Vagina (tissue), 2 donors: ENCODE measurements at regions not wholly inside any gene's neighbourhood (a gene's known extent, or its start where the extent isn't known, plus 50 kb on each side); places are given as distances from the start of the nearest gene placed in this dataset.
A peak's percentile ranks its signal among the peaks of the same experiment; 100 is the strongest.

ENCODE experiments used
- DNase-seq, 2 donors: peaks; one replicate each; pipeline ENCODE4 v3.0.0-alpha.2; 2017; ENCODE audit errors: extremely low spot score in 2 of 2
- H3K27ac ChIP-seq: fragments of 200-600 bp; sonication (generic); one replicate; pipeline ENCODE4 v1.5.1; 2019
- H3K27me3 ChIP-seq: fragments of 200-600 bp; sonication (generic); one replicate; pipeline ENCODE4 v1.5.1; 2019
- H3K36me3 ChIP-seq, 2 donors: fragments of 200-600 bp; sonication (generic); one replicate each; pipeline ENCODE4 v1.5.1; 2017 to 2019
- H3K4me1 ChIP-seq: fragments of 200-600 bp; sonication (generic); one replicate; pipeline ENCODE4 v1.5.1; 2019
- H3K4me3 ChIP-seq, 2 donors: fragments of 200-600 bp; sonication (generic); 1 replicate in 1 of 2; 2 replicates in 1 of 2; pipeline ENCODE4 v1.5.1; 2016 to 2019
- H3K9me3 ChIP-seq: fragments of 200-600 bp; sonication (generic); one replicate; pipeline ENCODE4 v1.5.1; 2019
- CTCF ChIP-seq, 3 experiments: fragments of 450-650 bp in 2 of 3; fragments of 200-600 bp in 1 of 3; sonication (generic) in 1 of 3; IDR thresholded peaks; one replicate each; pipeline ENCODE4 v1.5.1; 2017 to 2019; ENCODE audit warnings: antibody characterized with exemption in 3 of 3, mild to moderate bottlenecking in 2 of 3, moderate library complexity in 2 of 3
- POLR2A ChIP-seq, 2 donors: fragments of 450-650 bp; IDR thresholded peaks; one replicate each; pipeline ENCODE4 v1.6.1; 2017; ENCODE audit warnings: antibody characterized with exemption in 2 of 2, mild to moderate bottlenecking in 2 of 2, moderate library complexity in 2 of 2
- POLR2AphosphoS5 ChIP-seq, 2 donors: sonication (generic); formaldehyde crosslinking; IDR thresholded peaks; one replicate each; pipeline ENCODE4 v1.9.0; 2017; ENCODE audit warnings: antibody characterized with exemption in 2 of 2, mild to moderate bottlenecking in 2 of 2, low read depth in 1 of 2; ENCODE audit not compliant: insufficient read depth in 1 of 2
- intact Hi-C: fragments of 100-400 bp; cut with DNase I; formaldehyde crosslinking; loops from one replicate; pipeline ENCODE4 v1.15.1; 2023

GRCh38 chr10:61830846-61831273 is 70.6 kb upstream of the ARID5B start:
- TF ChIP-seq POLR2A (IDR thresholded peaks at IDR 0.05): no peak
- TF ChIP-seq CTCF (IDR thresholded peaks at IDR 0.05): no peak
- TF ChIP-seq POLR2AphosphoS5 (IDR thresholded peaks at IDR 0.05; ENCODE audit: insufficient read depth in 1 of 2, low read depth in 1 of 2): no peak
- no peaks in the 10 kb centered on the region for H3K9me3 ChIP-seq
- H3K27ac ChIP-seq: no peak overlapping the region
- H3K27me3 ChIP-seq: no peaks in the 10 kb centered on the region
- H3K4me3 ChIP-seq: no peak overlapping the region
- no peak for DNase-seq
- intact Hi-C loops: no loop called here
- H3K4me1 ChIP-seq: peaks cover 13% of the 10 kb centered on the region
- H3K36me3 ChIP-seq: no peaks in the 10 kb centered on the region

- Histone ChIP-seq H3K9me3 (no peaks in the 10 kb centered on the region), H3K4me3 (no peak overlapping the region), H3K4me1 (peaks cover 34% of the 10 kb centered on the region), H3K27ac (no peak overlapping the region), H3K27me3 (no peaks in the 10 kb centered on the region), H3K36me3 (no peaks in the 10 kb centered on the region)
- no peak for DNase-seq
- TF ChIP-seq CTCF (IDR thresholded peaks at IDR 0.05): no peak
- TF ChIP-seq POLR2A (IDR thresholded peaks at IDR 0.05): no peak
- TF ChIP-seq POLR2AphosphoS5 (IDR thresholded peaks at IDR 0.05; ENCODE audit: insufficient read depth in 1 of 2, low read depth in 1 of 2): no peak
- intact Hi-C loops: no loop called here
Measured at GRCh38 chr10:61832866-61833481, 68.5 kb upstream of the ARID5B start.

- intact Hi-C loops: no loop called here
- Histone ChIP-seq H3K4me1 (peaks cover 39% of the 10 kb centered on the region), H3K27ac (peak overlapping the region; percentile 64), H3K9me3 (no peaks in the 10 kb centered on the region), H3K36me3 (no peaks in the 10 kb centered on the region), H3K4me3 (no peak overlapping the region), H3K27me3 (no peaks in the 10 kb centered on the region)
- DNase-seq: no peak
- no peak for TF ChIP-seq CTCF (IDR thresholded peaks at IDR 0.05)
- TF ChIP-seq POLR2A (IDR thresholded peaks at IDR 0.05): no peak
- no peak for TF ChIP-seq POLR2AphosphoS5 (IDR thresholded peaks at IDR 0.05; ENCODE audit: insufficient read depth in 1 of 2, low read depth in 1 of 2)
Measured at GRCh38 chr10:61834519-61834918, 67.0 kb upstream of the ARID5B start.

- intact Hi-C loops: no loop called here
- H3K4me1 ChIP-seq: peaks cover 39% of the 10 kb centered on the region
- H3K27me3 ChIP-seq: no peaks in the 10 kb centered on the region
- H3K9me3 ChIP-seq: no peaks in the 10 kb centered on the region
- DNase-seq: no peak
- TF ChIP-seq POLR2A (IDR thresholded peaks at IDR 0.05) (no peak), CTCF (IDR thresholded peaks at IDR 0.05) (peak in 2 of 3 experiments; percentile 15), POLR2AphosphoS5 (IDR thresholded peaks at IDR 0.05; ENCODE audit: insufficient read depth in 1 of 2, low read depth in 1 of 2) (peak in 1 of 2 donors; percentile 59)
- no peaks in the 10 kb centered on the region for H3K36me3 ChIP-seq
- H3K27ac ChIP-seq: peak overlapping the region; percentile 64
- H3K4me3 ChIP-seq: no peak overlapping the region
Measured at GRCh38 chr10:61835069-61835945, 66.2 kb upstream of the ARID5B start.
